Caco-2 (cell line): ENCODE measurements at regions not wholly inside any gene's neighbourhood (a gene's known extent, or its start where the extent isn't known, plus 50 kb on each side); places are given as distances from the start of the nearest gene placed in this dataset.

Experiments
- BruUV-seq: library from RNA; stranded (reverse); fragments of 400-500 nt; replicated peaks from 2 replicates; lab custom pipeline; 2021; lab: Mats Ljungman, UMichigan
- CTCF ChIA-PET: fragments of 300-600 bp; sonication (Branson Sonifier 250); formaldehyde crosslinking; loops from one replicate; lab custom pipeline; 2022; ENCODE audit warnings: antibody characterized with exemption; lab: Charles Lee
- POLR2A ChIA-PET: fragments of 300-600 bp; sonication (Branson Sonifier 250); formaldehyde crosslinking; loops from one replicate; lab custom pipeline; 2022; ENCODE audit warnings: antibody characterized with exemption; lab: Charles Lee
- DNase-seq, 2 experiments: peaks; one replicate each; pipeline versions ENCODE4 v3.0.0 to v3.0.0-alpha.2; 2020 to 2022
- H3K27me3 ChIP-seq: replicated peaks from 2 replicates; pipeline ENCODE4 v1.6.0; 2011; ENCODE audit warnings: low read length; ENCODE audit not compliant: control insufficient read depth, insufficient read depth
- H3K36me3 ChIP-seq: 2 replicates; pipeline ENCODE4 v1.5.1; 2011; ENCODE audit warnings: low read length; ENCODE audit not compliant: control insufficient read depth, insufficient read depth
- H3K4me1 ChIP-seq: fragments of 250-450 bp; sonication (Bioruptor Pico); 2 replicates; pipeline ENCODE4 v1.5.1; 2020; ENCODE audit warnings: mild to moderate bottlenecking
- H3K4me3 ChIP-seq: 2 replicates; pipeline ENCODE4 v1.5.1; 2011; ENCODE audit warnings: low read depth, mild to moderate bottlenecking, control low read depth, low read length
- H3K9me3 ChIP-seq: fragments of 250-450 bp; sonication (Bioruptor Pico); 2 replicates; pipeline ENCODE4 v1.5.1; 2020; ENCODE audit warnings: mild to moderate bottlenecking, moderate library complexity
- H3K27ac Mint-ChIP-seq: one replicate; pipeline ENCODE4 v1.8.0; 2022; ENCODE audit warnings: mixed read lengths; ENCODE audit not compliant: unreplicated experiment
- H3K27me3 Mint-ChIP-seq: one replicate; pipeline ENCODE4 v1.8.0; 2022; ENCODE audit warnings: mixed read lengths; ENCODE audit not compliant: insufficient read depth, unreplicated experiment
- H3K36me3 Mint-ChIP-seq: one replicate; pipeline ENCODE4 v1.8.0; 2022; ENCODE audit warnings: mild to moderate bottlenecking, mixed read lengths; ENCODE audit not compliant: insufficient read depth, unreplicated experiment
- H3K4me1 Mint-ChIP-seq: one replicate; pipeline ENCODE4 v1.8.0; 2022; ENCODE audit warnings: low read depth, mixed read lengths; ENCODE audit not compliant: unreplicated experiment
- H3K4me3 Mint-ChIP-seq: one replicate; pipeline ENCODE4 v1.8.0; 2022; ENCODE audit warnings: mild to moderate bottlenecking, moderate library complexity, mixed read lengths; ENCODE audit not compliant: unreplicated experiment
- H3K9me3 Mint-ChIP-seq: one replicate; pipeline ENCODE4 v1.8.0; 2022; ENCODE audit warnings: mixed read lengths; ENCODE audit not compliant: unreplicated experiment
- CTCF ChIP-seq, 2 experiments: fragments of 200-600 bp in 1 of 2; IDR thresholded peaks; 1 replicate in 1 of 2; 2 replicates in 1 of 2; pipeline versions ENCODE4 v1.5.1 to v1.8.0; 2011 to 2022; ENCODE audit warnings: antibody characterized with exemption in 1 of 2, control low read depth in 1 of 2, inconsistent platforms in 1 of 2, low read depth in 1 of 2, low read length in 1 of 2, mild to moderate bottlenecking in 1 of 2, moderate library complexity in 1 of 2; ENCODE audit not compliant: insufficient read depth in 1 of 2, severe bottlenecking in 1 of 2, unreplicated experiment in 1 of 2
- intact Hi-C: fragments of 100-400 bp; cut with micrococcal nuclease; formaldehyde crosslinking; loops from one replicate; pipeline ENCODE4 v1.10.0; 2022; ENCODE audit not compliant: unreplicated experiment

DNA sequence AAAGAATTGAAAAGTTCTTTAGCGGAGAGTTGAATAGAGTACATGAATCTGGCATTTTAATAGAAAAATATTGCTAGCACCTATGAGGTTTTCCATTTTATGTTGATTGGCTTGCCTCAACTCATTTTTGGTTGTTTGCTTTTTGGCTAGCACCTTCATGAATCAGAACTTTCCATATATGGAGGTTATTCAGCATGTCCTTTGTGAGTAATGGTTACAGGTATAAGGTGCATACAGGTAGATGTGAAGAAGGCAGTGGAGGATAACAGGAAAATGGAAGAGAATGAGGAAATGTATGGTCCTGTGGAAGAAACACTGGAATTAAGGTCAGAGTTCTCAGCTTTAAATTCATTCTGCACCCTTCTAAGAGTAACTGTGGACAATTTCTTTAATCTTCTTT is 98.1 kb upstream of the GBE1 start:
- no peak for DNase-seq
- no peak overlapping the region for H3K4me3 ChIP-seq
- ChIA-PET CTCF (no interaction called here), POLR2A (no interaction called here)
- no TSS peak for BruUV-seq
- no peaks in the 10 kb centered on the region for H3K36me3 ChIP-seq
- Mint-ChIP-seq H3K27me3 (peaks cover 4% of the 10 kb centered on the region), H3K4me1 (no peaks in the 10 kb centered on the region), H3K4me3 (no peak overlapping the region), H3K36me3 (no peaks in the 10 kb centered on the region), H3K9me3 (no peaks in the 10 kb centered on the region), H3K27ac (no peak overlapping the region)
- intact Hi-C loops: no loop called here
- no peak for TF ChIP-seq CTCF (IDR thresholded peaks at IDR 0.05; ENCODE audit: insufficient read depth in 1 of 2, low read depth in 1 of 2, low read length in 1 of 2, severe bottlenecking in 1 of 2, unreplicated experiment in 1 of 2)
- H3K4me1 ChIP-seq: no peaks in the 10 kb centered on the region
- no peaks in the 10 kb centered on the region for H3K27me3 ChIP-seq
- H3K9me3 ChIP-seq: no peaks in the 10 kb centered on the region

- no peak overlapping the region for H3K4me3 ChIP-seq
- no peaks in the 10 kb centered on the region for H3K36me3 ChIP-seq
- CTCF ChIA-PET: no interaction called here
- no peaks in the 10 kb centered on the region for H3K9me3 ChIP-seq
- H3K9me3 Mint-ChIP-seq: no peaks in the 10 kb centered on the region
- POLR2A ChIA-PET: no interaction called here
- H3K4me3 Mint-ChIP-seq: no peak overlapping the region
- no peaks in the 10 kb centered on the region for H3K4me1 Mint-ChIP-seq
- no peak for DNase-seq
- H3K27me3 ChIP-seq: no peaks in the 10 kb centered on the region
- H3K27me3 Mint-ChIP-seq: no peaks in the 10 kb centered on the region
- no peak overlapping the region for H3K27ac Mint-ChIP-seq
- TF ChIP-seq CTCF (IDR thresholded peaks at IDR 0.05; ENCODE audit: insufficient read depth in 1 of 2, low read depth in 1 of 2, low read length in 1 of 2, severe bottlenecking in 1 of 2, unreplicated experiment in 1 of 2): no peak
- no TSS peak for BruUV-seq
- no peaks in the 10 kb centered on the region for H3K36me3 Mint-ChIP-seq
- intact Hi-C loops: no loop called here
- no peaks in the 10 kb centered on the region for H3K4me1 ChIP-seq
These were observed 92.0 kb upstream of the GBE1 start for GRCh38 chr3:81853431-81853830.

DNA sequence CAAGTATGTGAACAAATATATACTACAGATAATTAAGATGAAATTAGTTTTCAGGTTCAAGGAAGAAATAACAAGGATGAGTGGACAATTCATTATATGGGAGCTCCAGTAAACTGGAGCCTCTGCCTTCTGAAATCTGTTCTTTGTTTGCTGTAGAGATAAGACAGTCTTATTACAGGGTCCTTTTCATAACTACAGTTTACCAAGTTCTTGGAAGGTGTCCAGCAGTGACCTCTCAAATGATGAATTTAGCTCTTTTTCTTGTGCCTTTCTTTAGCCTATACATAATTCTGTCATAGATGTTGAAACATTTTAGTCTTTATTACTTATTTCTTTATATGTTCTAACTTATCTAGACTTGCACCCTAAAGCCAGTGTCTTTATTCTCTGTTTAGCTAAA is 89.7 kb upstream of the GBE1 start:
- no peak overlapping the region for H3K4me3 ChIP-seq
- intact Hi-C loops: no loop called here
- DNase-seq: no peak
- ChIA-PET POLR2A (no interaction called here), CTCF (no interaction called here)
- H3K4me3 Mint-ChIP-seq: no peak overlapping the region
- no peaks in the 10 kb centered on the region for H3K36me3 ChIP-seq
- no peaks in the 10 kb centered on the region for H3K9me3 ChIP-seq
- no peaks in the 10 kb centered on the region for H3K27me3 Mint-ChIP-seq
- H3K36me3 Mint-ChIP-seq: no peaks in the 10 kb centered on the region
- TF ChIP-seq CTCF (IDR thresholded peaks at IDR 0.05; ENCODE audit: insufficient read depth in 1 of 2, low read depth in 1 of 2, low read length in 1 of 2, severe bottlenecking in 1 of 2, unreplicated experiment in 1 of 2): no peak
- H3K27me3 ChIP-seq: no peaks in the 10 kb centered on the region
- H3K27ac Mint-ChIP-seq: no peak overlapping the region
- no peaks in the 10 kb centered on the region for H3K4me1 Mint-ChIP-seq
- H3K4me1 ChIP-seq: no peaks in the 10 kb centered on the region
- no peaks in the 10 kb centered on the region for H3K9me3 Mint-ChIP-seq
- no TSS peak for BruUV-seq
